NB4 (cell line): ENCODE measurements at regions not wholly inside any gene's neighbourhood (a gene's known extent, or its start where the extent isn't known, plus 50 kb on each side); places are given as distances from the start of the nearest gene placed in this dataset.
"Not testable (repeated sequence)": the region's sequence is repeated elsewhere in the genome, so short reads cannot be mapped to it uniquely, and the experiment has no call there.

Experiments used
- MYC ChIP-seq: IDR thresholded peaks from 2 replicates; pipeline ENCODE4 v1.6.1; 2011; ENCODE audit warnings: low read depth, low read length
- POLR2A ChIP-seq: IDR thresholded peaks from 2 replicates; pipeline ENCODE4 v1.6.1; 2011; ENCODE audit warnings: mild to moderate bottlenecking; ENCODE audit not compliant: insufficient read length; ENCODE audit errors: extremely low read depth
- TF ChIP-seq, protein P1 (sequence below): IDR thresholded peaks from one replicate; pipeline ENCODE4 v1.5.1; 2012; ENCODE audit warnings: low read depth, low read length

DNA sequence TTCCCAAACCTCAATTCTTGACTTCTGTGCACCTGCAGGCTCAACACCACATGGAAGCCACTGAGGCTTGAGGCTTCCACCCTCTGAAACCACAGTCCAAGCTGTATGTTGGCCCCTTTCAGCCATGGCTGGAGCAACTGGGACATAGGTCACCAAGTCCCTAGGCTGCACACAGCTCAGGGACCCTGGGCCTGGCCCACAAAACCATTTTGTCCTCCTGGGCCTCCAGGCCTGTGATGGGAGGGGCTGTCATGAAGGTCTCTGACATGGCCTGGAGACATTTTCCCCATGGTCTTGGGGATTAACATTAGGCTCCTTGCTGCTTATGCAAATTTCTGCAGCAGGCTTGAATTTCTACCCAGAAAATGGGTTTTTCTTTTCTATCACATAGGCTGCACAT lies 283.9 kb downstream of the MAP2K6 start:
- TF ChIP-seq, protein P1, sequence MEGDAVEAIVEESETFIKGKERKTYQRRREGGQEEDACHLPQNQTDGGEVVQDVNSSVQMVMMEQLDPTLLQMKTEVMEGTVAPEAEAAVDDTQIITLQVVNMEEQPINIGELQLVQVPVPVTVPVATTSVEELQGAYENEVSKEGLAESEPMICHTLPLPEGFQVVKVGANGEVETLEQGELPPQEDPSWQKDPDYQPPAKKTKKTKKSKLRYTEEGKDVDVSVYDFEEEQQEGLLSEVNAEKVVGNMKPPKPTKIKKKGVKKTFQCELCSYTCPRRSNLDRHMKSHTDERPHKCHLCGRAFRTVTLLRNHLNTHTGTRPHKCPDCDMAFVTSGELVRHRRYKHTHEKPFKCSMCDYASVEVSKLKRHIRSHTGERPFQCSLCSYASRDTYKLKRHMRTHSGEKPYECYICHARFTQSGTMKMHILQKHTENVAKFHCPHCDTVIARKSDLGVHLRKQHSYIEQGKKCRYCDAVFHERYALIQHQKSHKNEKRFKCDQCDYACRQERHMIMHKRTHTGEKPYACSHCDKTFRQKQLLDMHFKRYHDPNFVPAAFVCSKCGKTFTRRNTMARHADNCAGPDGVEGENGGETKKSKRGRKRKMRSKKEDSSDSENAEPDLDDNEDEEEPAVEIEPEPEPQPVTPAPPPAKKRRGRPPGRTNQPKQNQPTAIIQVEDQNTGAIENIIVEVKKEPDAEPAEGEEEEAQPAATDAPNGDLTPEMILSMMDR: not testable (repeated sequence)
- not testable (repeated sequence) for TF ChIP-seq POLR2A, MYC
